HFF-Myc (cell line): ENCODE measurements at regions not wholly inside any gene's neighbourhood (a gene's known extent, or its start where the extent isn't known, plus 50 kb on each side); places are given as distances from the start of the nearest gene placed in this dataset.
A peak's percentile ranks its signal among the peaks of the same experiment; 100 is the strongest.

Experiments used
- DNase-seq: peaks from one replicate; pipeline ENCODE4 v3.0.0-alpha.2; 2011; ENCODE audit warnings: low read depth; ENCODE audit errors: extremely low read depth
- H3K4me3 ChIP-seq: replicated peaks from 2 replicates; pipeline ENCODE4 v1.5.1; 2011; ENCODE audit warnings: low read depth, mild to moderate bottlenecking, control low read depth, low read length
- TF ChIP-seq, protein P1 (sequence below): IDR thresholded peaks from 2 replicates; pipeline ENCODE4 v1.5.1; 2012; ENCODE audit warnings: mild to moderate bottlenecking, low read depth, low read length, control low read depth; ENCODE audit errors: missing control alignments

DNA sequence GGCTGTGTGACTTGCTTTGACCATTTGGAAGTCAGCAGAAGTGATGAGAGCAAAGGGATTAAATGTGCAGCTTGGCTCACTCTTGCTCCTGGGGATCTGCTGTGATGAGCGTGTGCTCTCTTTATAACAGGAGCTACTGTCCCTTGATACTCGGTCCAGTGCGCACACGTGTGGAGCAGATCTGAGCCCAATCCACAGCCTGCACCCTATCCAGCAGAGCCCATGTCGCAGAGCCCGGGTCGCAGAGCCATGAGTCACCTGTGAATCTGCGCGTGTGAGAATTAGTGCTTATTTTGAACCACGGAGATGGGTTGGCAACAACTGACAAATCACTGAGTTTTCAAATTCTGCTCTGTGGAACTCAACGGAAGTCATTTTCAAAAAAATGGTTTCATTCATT, 291.0 kb upstream of the SULF2 start:
- TF ChIP-seq, protein P1, sequence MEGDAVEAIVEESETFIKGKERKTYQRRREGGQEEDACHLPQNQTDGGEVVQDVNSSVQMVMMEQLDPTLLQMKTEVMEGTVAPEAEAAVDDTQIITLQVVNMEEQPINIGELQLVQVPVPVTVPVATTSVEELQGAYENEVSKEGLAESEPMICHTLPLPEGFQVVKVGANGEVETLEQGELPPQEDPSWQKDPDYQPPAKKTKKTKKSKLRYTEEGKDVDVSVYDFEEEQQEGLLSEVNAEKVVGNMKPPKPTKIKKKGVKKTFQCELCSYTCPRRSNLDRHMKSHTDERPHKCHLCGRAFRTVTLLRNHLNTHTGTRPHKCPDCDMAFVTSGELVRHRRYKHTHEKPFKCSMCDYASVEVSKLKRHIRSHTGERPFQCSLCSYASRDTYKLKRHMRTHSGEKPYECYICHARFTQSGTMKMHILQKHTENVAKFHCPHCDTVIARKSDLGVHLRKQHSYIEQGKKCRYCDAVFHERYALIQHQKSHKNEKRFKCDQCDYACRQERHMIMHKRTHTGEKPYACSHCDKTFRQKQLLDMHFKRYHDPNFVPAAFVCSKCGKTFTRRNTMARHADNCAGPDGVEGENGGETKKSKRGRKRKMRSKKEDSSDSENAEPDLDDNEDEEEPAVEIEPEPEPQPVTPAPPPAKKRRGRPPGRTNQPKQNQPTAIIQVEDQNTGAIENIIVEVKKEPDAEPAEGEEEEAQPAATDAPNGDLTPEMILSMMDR: no peak
- DNase-seq: no peak
- H3K4me3 ChIP-seq: no peak overlapping the region

DNA sequence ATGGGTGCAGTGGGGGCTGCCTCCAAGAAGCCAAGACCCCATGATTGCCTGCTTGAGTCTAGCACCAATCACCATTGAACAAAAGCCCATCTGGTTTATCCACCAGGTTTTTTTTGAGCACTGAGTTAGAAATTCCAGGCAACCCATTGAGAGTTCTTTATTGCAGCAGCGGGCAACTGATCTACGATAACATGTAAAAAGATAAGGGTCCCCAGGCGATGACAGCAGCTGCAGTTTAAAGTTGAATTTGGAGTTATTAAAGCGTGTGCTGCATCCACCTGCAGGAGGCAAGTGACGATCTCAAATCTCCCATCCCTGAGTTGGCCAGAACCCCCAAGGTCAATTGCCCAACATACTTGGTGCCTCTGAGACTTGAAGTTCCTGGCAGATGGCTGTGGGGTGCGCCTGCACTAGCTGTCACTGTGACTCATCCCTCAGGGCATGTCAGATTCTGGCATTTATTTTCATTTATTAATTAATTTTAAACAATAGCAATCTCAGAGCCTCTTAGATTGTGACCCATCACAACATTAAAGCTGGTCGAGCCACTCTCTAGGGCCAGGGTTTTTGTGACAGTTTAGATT, 290.4 kb upstream of the SULF2 start:
- no peak for DNase-seq
- TF ChIP-seq, protein P1: no peak
- no peak overlapping the region for H3K4me3 ChIP-seq

DNA sequence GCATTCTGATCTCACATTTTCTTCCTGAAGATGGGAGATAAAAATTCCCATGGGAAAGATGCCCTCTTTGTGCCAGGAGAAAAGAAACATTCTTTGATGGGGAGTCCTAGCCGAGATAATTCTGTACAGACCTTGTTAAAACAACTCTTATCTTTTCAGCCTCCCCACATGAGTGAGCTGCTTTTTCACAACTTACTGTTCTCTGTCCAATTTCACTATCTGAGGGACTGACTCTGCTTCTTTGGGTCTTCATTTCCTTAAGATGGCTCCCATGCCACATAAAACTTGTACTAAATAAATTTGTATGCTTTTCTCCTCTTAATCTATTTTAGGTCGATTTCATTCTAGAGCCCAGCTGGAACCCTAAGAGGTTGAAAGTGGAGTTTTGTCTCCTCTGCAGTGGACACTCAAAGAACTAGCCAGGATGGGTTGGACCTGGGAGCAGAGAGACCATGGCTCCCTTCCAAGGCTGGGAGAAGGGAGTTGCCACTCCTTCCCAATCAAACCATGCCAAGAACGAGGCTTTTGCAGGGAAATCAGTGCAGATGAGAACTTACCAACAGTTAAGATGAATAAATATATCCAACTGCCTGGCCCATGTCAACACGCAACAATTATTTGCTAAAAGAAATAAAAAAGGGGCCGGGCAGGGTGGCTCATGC, 285.8 kb upstream of the SULF2 start:
- TF ChIP-seq, protein P1: no peak
- H3K4me3 ChIP-seq: no peak overlapping the region
- DNase-seq: no peak

DNA sequence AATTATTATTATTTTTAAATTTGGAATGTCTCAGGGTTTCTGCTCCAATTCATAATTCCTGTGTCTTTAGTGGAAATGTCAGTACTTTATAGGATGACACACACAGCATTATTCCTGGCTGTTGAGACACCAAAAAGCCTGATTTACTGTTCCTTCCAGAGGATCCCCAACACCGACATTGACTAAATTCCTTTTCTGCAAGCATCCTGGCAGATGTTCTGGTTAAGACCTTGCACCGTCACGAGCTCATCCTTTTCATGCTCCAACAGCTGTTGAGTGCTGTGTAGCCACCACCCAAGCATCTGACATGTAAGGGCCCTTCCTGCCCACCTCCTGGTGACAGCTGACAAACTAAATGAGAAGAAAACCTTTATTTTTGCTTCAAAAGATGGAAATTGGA, 284.3 kb upstream of the SULF2 start:
- no peak for DNase-seq
- TF ChIP-seq, protein P1: no peak
- no peak overlapping the region for H3K4me3 ChIP-seq

DNA sequence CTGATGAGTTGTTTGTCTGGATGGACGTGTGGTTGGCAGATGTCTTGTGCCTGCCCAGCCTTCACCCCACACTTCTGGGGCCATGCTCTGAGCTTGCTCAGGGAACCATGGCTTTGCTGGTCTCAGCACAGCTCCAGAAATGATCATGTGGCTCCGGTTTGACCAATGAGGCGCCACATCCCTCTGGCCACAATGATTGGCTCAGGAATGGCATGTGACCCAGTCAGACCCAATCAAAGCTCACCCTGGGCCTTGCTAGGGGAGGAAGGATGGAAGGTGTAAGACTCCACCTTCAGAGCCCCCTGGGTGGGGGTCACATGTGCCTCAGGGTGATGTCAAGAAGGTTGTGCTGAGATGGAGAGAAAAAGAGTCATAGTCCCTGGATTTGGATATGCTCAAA, 281.6 kb upstream of the SULF2 start:
- no peak for DNase-seq
- H3K4me3 ChIP-seq: no peak overlapping the region

DNA sequence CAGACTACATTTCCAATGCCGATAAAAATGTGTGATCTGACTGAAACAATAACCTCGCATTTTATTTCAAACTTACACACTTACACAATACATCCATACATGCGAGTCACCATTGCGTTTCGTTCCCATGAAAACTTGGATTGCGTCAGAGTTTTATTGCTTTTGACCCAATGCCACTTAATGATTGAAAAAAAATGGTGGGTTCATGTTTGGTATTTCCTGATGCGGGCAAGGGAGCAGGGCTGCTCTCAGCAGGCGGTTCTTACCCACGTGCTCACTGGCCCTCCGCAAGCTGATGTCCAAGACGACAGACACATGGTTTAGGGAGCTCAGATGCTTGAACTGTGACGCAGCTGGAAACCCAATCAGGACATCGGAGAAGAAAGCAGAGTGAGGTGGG, 281.0 kb upstream of the SULF2 start:
- TF ChIP-seq, protein P1: no peak
- DNase-seq: peak; percentile 69
- H3K4me3 ChIP-seq: no peak overlapping the region

More for the DNA sequence above, 281.6 kb upstream of the SULF2 start:
- TF ChIP-seq, protein P1: no peak
